ENCODE measurements at regions not wholly inside any gene's neighbourhood (a gene's known extent, or its start where the extent isn't known, plus 50 kb on each side); places are given as distances from the start of the nearest gene placed in this dataset.

DNA sequence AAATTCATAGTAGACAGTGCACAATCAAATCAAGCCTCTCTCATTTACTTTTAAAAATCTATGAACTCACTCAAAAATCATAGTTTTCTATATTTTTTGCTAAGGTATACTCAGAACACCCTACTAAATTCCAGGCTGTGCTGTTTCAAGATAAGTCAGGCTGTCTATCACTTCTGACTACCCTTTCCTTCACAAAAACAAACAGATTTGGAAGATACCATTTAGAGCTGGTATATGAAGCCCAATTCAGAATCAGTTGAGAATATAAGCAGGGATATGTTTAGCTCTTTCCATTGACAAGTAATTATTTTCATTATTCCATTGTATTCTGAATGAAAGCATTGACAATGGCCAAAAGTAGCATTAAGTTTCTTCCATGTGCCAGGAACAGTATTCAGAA is 53.1 kb downstream of the CXCL1 start:
- DNase-seq: no peak
- H3K4me1 ChIP-seq (ENCODE audit: control insufficient read depth, insufficient read depth, low read length): peaks cover 3% of the 10 kb centered on the region
- no peaks in the 10 kb centered on the region for H3K36me3 ChIP-seq (ENCODE audit: control insufficient read depth, insufficient read depth, low read length)
- Mint-ChIP-seq H3K27me3 (ENCODE audit: insufficient read depth) (peaks cover 15% of the 10 kb centered on the region), H3K27ac (no peak overlapping the region), H3K4me1 (no peaks in the 10 kb centered on the region), H3K36me3 (ENCODE audit: low read depth) (no peaks in the 10 kb centered on the region), H3K4me3 (no peak overlapping the region), H3K9me3 (no peaks in the 10 kb centered on the region)
- no peak overlapping the region for H3K4me3 ChIP-seq (ENCODE audit: low read length)
- H3K9ac ChIP-seq (ENCODE audit: extremely low read depth, low read length, poor library complexity, severe bottlenecking): no peak overlapping the region
- H3K27me3 ChIP-seq (ENCODE audit: control insufficient read depth, insufficient read depth, low read length, poor library complexity, severe bottlenecking): no peaks in the 10 kb centered on the region
- no peaks in the 10 kb centered on the region for H3K9me3 ChIP-seq (ENCODE audit: control insufficient read depth, low read length)
- H3K27ac ChIP-seq (ENCODE audit: low read depth, low read length): no peak overlapping the region
- TF ChIP-seq, protein P1, sequence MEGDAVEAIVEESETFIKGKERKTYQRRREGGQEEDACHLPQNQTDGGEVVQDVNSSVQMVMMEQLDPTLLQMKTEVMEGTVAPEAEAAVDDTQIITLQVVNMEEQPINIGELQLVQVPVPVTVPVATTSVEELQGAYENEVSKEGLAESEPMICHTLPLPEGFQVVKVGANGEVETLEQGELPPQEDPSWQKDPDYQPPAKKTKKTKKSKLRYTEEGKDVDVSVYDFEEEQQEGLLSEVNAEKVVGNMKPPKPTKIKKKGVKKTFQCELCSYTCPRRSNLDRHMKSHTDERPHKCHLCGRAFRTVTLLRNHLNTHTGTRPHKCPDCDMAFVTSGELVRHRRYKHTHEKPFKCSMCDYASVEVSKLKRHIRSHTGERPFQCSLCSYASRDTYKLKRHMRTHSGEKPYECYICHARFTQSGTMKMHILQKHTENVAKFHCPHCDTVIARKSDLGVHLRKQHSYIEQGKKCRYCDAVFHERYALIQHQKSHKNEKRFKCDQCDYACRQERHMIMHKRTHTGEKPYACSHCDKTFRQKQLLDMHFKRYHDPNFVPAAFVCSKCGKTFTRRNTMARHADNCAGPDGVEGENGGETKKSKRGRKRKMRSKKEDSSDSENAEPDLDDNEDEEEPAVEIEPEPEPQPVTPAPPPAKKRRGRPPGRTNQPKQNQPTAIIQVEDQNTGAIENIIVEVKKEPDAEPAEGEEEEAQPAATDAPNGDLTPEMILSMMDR (conservative IDR thresholded peaks at IDR 0.05): no peak
